GM23338 (cell line): ENCODE measurements at regions not wholly inside any gene's neighbourhood (a gene's known extent, or its start where the extent isn't known, plus 50 kb on each side); places are given as distances from the start of the nearest gene placed in this dataset.

Experiments
- CREB1 ChIP-seq: fragments of 250-450 bp; sonication (Bioruptor Pico); IDR thresholded peaks from 2 replicates; pipeline ENCODE4 v1.5.0; 2020; ENCODE audit warnings: low read depth, mild to moderate bottlenecking, moderate library complexity
- CTCF ChIP-seq, 2 experiments: fragments of 200-600 bp in 1 of 2; sonication (generic) in 1 of 2; conservative IDR thresholded peaks; 2 replicates each; pipeline versions ENCODE4 v1.5.1 to v1.6.1; 2016 to 2017; ENCODE audit warnings: antibody characterized with exemption in 2 of 2, low read depth in 2 of 2, mild to moderate bottlenecking in 2 of 2, moderate library complexity in 1 of 2
- EZH2 ChIP-seq: fragments of 200-600 bp; sonication (generic); IDR thresholded peaks from one replicate; pipeline ENCODE4 v1.8.0; 2017; ENCODE audit warnings: antibody characterized with exemption, mild to moderate bottlenecking, low read depth; ENCODE audit not compliant: unreplicated experiment
- EZH2phosphoT487 ChIP-seq: fragments of 200-600 bp; sonication (generic); IDR thresholded peaks from one replicate; pipeline ENCODE4 v1.8.1; 2018; ENCODE audit warnings: antibody characterized with exemption; ENCODE audit not compliant: unreplicated experiment
- JUNB ChIP-seq: IDR thresholded peaks from one replicate; pipeline ENCODE4 v1.6.1; 2016; ENCODE audit warnings: antibody characterized with exemption; ENCODE audit not compliant: unreplicated experiment
- NANOG ChIP-seq: IDR thresholded peaks from 2 replicates; pipeline ENCODE4 v1.6.1; 2016; ENCODE audit warnings: antibody characterized with exemption, borderline replicate concordance
- POLR2AphosphoS5 ChIP-seq: IDR thresholded peaks from 2 replicates; pipeline ENCODE4 v1.6.1; 2016; ENCODE audit warnings: antibody characterized with exemption, low read depth
- REST ChIP-seq: IDR thresholded peaks from one replicate; pipeline ENCODE4 v1.6.1; 2018; ENCODE audit warnings: antibody characterized with exemption; ENCODE audit not compliant: unreplicated experiment
- ZNF462 ChIP-seq: fragments of 250-450 bp; sonication (Bioruptor Pico); IDR thresholded peaks from 2 replicates; pipeline ENCODE4 v1.5.0; 2020; ENCODE audit warnings: mild to moderate bottlenecking, moderate library complexity
- TF ChIP-seq, protein P1 (sequence below): IDR thresholded peaks from 2 replicates; pipeline ENCODE4 v1.6.1; 2016; ENCODE audit warnings: antibody characterized with exemption

DNA sequence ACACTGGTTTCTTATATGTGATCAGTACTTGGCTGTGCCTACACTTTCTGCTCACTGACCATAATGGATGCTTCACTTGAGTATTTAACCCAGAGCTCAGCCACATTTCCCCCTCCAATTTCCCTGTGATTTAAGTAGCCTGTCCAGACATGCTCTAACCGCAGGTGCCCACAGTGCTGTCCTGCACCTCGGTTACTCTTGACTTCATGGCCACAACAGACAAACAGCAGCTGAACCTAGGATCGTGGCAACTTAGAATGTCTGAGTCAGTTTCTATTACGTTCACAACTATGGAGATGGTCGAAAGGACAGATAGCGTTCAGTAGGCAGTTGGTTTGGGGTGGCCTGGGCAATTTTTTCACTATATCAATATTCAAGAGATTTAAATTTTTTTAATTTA is 306.9 kb upstream of the SGK1 start:
- TF ChIP-seq EZH2 (no peak), CTCF (conservative IDR thresholded peaks at IDR 0.05; ENCODE audit: low read depth in 2 of 2) (no peak), POLR2AphosphoS5 (no peak), JUNB (no peak), EZH2phosphoT487 (no peak), ZNF462 (no peak), CREB1 (CRISPR knock-in tag) (no peak), REST (no peak), NANOG (no peak)
- TF ChIP-seq, protein P1, sequence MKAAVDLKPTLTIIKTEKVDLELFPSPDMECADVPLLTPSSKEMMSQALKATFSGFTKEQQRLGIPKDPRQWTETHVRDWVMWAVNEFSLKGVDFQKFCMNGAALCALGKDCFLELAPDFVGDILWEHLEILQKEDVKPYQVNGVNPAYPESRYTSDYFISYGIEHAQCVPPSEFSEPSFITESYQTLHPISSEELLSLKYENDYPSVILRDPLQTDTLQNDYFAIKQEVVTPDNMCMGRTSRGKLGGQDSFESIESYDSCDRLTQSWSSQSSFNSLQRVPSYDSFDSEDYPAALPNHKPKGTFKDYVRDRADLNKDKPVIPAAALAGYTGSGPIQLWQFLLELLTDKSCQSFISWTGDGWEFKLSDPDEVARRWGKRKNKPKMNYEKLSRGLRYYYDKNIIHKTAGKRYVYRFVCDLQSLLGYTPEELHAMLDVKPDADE: no peak
